HEK293T (cell line): ENCODE measurements at regions not wholly inside any gene's neighbourhood (a gene's known extent, or its start where the extent isn't known, plus 50 kb on each side); places are given as distances from the start of the nearest gene placed in this dataset.

ENCODE experiments used
- BHLHE40 ChIP-seq: fragments of 450-650 bp; IDR thresholded peaks from 2 replicates; pipeline ENCODE4 v1.6.1; 2016; ENCODE audit warnings: mild to moderate bottlenecking, moderate library complexity, borderline replicate concordance
- FOXM1 ChIP-seq: fragments of 450-650 bp; IDR thresholded peaks from 2 replicates; pipeline ENCODE4 v1.6.1; 2017; ENCODE audit warnings: mild to moderate bottlenecking, borderline replicate concordance
- SP1 ChIP-seq: fragments of 450-650 bp; IDR thresholded peaks from 2 replicates; pipeline ENCODE4 v1.6.1; 2017
- TARDBP ChIP-seq: fragments of 450-650 bp; IDR thresholded peaks from 2 replicates; pipeline ENCODE4 v1.6.1; 2016

GRCh38 chr5:168188182-168188581 lies 103.3 kb upstream of the WWC1 start:
- TF ChIP-seq SP1 (no peak), TARDBP (no peak), BHLHE40 (no peak), FOXM1 (no peak)
